Panc1 (cell line): ENCODE measurements at regions not wholly inside any gene's neighbourhood (a gene's known extent, or its start where the extent isn't known, plus 50 kb on each side); places are given as distances from the start of the nearest gene placed in this dataset.

ENCODE experiments used
- CTCF ChIP-seq: fragments of 450-650 bp; IDR thresholded peaks from 2 replicates; pipeline ENCODE4 v1.5.1; 2017; ENCODE audit warnings: mild to moderate bottlenecking
- REST ChIP-seq, 2 experiments: IDR thresholded peaks; 2 replicates each; pipeline ENCODE4 v1.6.1; 2011 to 2012; ENCODE audit warnings: low read depth in 2 of 2, control low read depth in 1 of 2, low read length in 1 of 2, mild to moderate bottlenecking in 1 of 2, moderate library complexity in 1 of 2; ENCODE audit not compliant: insufficient read depth in 1 of 2

GRCh38 chr13:63291701-63292100, 1876.1 kb upstream of the PCDH20 start:
- TF ChIP-seq CTCF (no peak), REST (IDR thresholded peaks at IDR 0.05; ENCODE audit: insufficient read depth in 1 of 2, low read depth in 2 of 2, low read length in 1 of 2) (no peak)
